Stimulated activated memory B cell treated with anti-CD40 and anti-IgM and Interleukin-4, amounts not matched to agents 10 μg/mL and 1 μg/mL and 100 μg/mL, for 72 hours (primary cell): ENCODE measurements at regions not wholly inside any gene's neighbourhood (a gene's known extent, or its start where the extent isn't known, plus 50 kb on each side); places are given as distances from the start of the nearest gene placed in this dataset.

Experiments used
- ATAC-seq: fragments of 150-1000 bp; cut with Tn5 transposase; 2 replicates; pipeline ENCODE4 v1.10.0; 2021
- H3K27ac Mint-ChIP-seq: one replicate; pipeline ENCODE4 v1.8.0; 2022; ENCODE audit warnings: mild to moderate bottlenecking, mixed read lengths
- H3K27me3 Mint-ChIP-seq: one replicate; pipeline ENCODE4 v1.8.0; 2022; ENCODE audit warnings: mixed read lengths
- H3K36me3 Mint-ChIP-seq: one replicate; pipeline ENCODE4 v1.8.0; 2022; ENCODE audit warnings: mixed read lengths
- H3K4me1 Mint-ChIP-seq: one replicate; pipeline ENCODE4 v1.8.0; 2022; ENCODE audit warnings: mixed read lengths
- H3K4me3 Mint-ChIP-seq: one replicate; pipeline ENCODE4 v1.8.0; 2022; ENCODE audit warnings: mild to moderate bottlenecking, moderate library complexity, mixed read lengths
- H3K9me3 Mint-ChIP-seq: one replicate; pipeline ENCODE4 v1.8.0; 2022; ENCODE audit warnings: mixed read lengths

GRCh38 chr10:131560706-131561355 is 249.3 kb upstream of the TCERG1L start:
- H3K4me1 Mint-ChIP-seq = no peaks in the 10 kb centered on the region
- ATAC-seq = no peak
- peaks cover 10% of the 10 kb centered on the region for H3K27me3 Mint-ChIP-seq
- H3K4me3 Mint-ChIP-seq = no peak overlapping the region
- H3K27ac Mint-ChIP-seq = no peak overlapping the region
- H3K36me3 Mint-ChIP-seq = no peaks in the 10 kb centered on the region
- peaks cover 6% of the 10 kb centered on the region for H3K9me3 Mint-ChIP-seq

- Mint-ChIP-seq H3K9me3 (peaks cover 13% of the 10 kb centered on the region), H3K4me3 (no peak overlapping the region), H3K27ac (no peak overlapping the region), H3K27me3 (peaks cover 10% of the 10 kb centered on the region), H3K4me1 (no peaks in the 10 kb centered on the region), H3K36me3 (no peaks in the 10 kb centered on the region)
- ATAC-seq = no peak
Observed at GRCh38 chr10:131561897-131562296, 250.4 kb upstream of the TCERG1L start.

- no peaks in the 10 kb centered on the region for H3K36me3 Mint-ChIP-seq
- ATAC-seq = no peak
- no peak overlapping the region for H3K27ac Mint-ChIP-seq
Observed at GRCh38 chr10:131563411-131563810, 251.9 kb upstream of the TCERG1L start.

GRCh38 chr10:131567279-131568162 is 256.0 kb upstream of the TCERG1L start:
- no peaks in the 10 kb centered on the region for H3K4me1 Mint-ChIP-seq
- ATAC-seq = no peak
- no peaks in the 10 kb centered on the region for H3K36me3 Mint-ChIP-seq
- H3K27me3 Mint-ChIP-seq = no peaks in the 10 kb centered on the region
- no peak overlapping the region for H3K4me3 Mint-ChIP-seq
- H3K9me3 Mint-ChIP-seq = peaks cover 13% of the 10 kb centered on the region
- H3K27ac Mint-ChIP-seq = no peak overlapping the region

More at GRCh38 chr10:131563411-131563810, 251.9 kb upstream of the TCERG1L start:
- Mint-ChIP-seq H3K4me1 (no peaks in the 10 kb centered on the region), H3K27me3 (peaks cover 10% of the 10 kb centered on the region), H3K9me3 (peaks cover 13% of the 10 kb centered on the region), H3K4me3 (no peak overlapping the region)

- Mint-ChIP-seq H3K4me1 (no peaks in the 10 kb centered on the region), H3K4me3 (no peak overlapping the region), H3K27ac (no peak overlapping the region), H3K27me3 (no peaks in the 10 kb centered on the region), H3K9me3 (peaks cover 13% of the 10 kb centered on the region), H3K36me3 (no peaks in the 10 kb centered on the region)
- ATAC-seq = no peak
Observed at GRCh38 chr10:131568866-131569265, 257.3 kb upstream of the TCERG1L start.

- Mint-ChIP-seq H3K27me3 (no peaks in the 10 kb centered on the region), H3K4me3 (no peak overlapping the region)
Observed at GRCh38 chr10:131569851-131570715, 258.6 kb upstream of the TCERG1L start.

GRCh38 chr10:131570716-131571307 is 259.3 kb upstream of the TCERG1L start:
- Mint-ChIP-seq H3K9me3 (peaks cover 7% of the 10 kb centered on the region), H3K4me3 (no peak overlapping the region), H3K36me3 (no peaks in the 10 kb centered on the region), H3K4me1 (no peaks in the 10 kb centered on the region), H3K27me3 (no peaks in the 10 kb centered on the region), H3K27ac (no peak overlapping the region)
- no peak for ATAC-seq

More at GRCh38 chr10:131569851-131570715, 258.6 kb upstream of the TCERG1L start:
- Mint-ChIP-seq H3K27ac (no peak overlapping the region), H3K4me1 (no peaks in the 10 kb centered on the region), H3K9me3 (peaks cover 7% of the 10 kb centered on the region), H3K36me3 (no peaks in the 10 kb centered on the region)
- ATAC-seq = no peak

GRCh38 chr10:131571346-131571745 is 259.8 kb upstream of the TCERG1L start:
- no peak for ATAC-seq
- Mint-ChIP-seq H3K4me1 (no peaks in the 10 kb centered on the region), H3K9me3 (peaks cover 4% of the 10 kb centered on the region), H3K36me3 (no peaks in the 10 kb centered on the region), H3K4me3 (no peak overlapping the region), H3K27ac (no peak overlapping the region), H3K27me3 (no peaks in the 10 kb centered on the region)

- H3K4me1 Mint-ChIP-seq = no peaks in the 10 kb centered on the region
- H3K4me3 Mint-ChIP-seq = no peak overlapping the region
- no peaks in the 10 kb centered on the region for H3K27me3 Mint-ChIP-seq
- no peak for ATAC-seq
- H3K27ac Mint-ChIP-seq = no peak overlapping the region
- peaks cover under 1% of the 10 kb centered on the region for H3K9me3 Mint-ChIP-seq
- no peaks in the 10 kb centered on the region for H3K36me3 Mint-ChIP-seq
Observed at GRCh38 chr10:131571865-131572264, 260.3 kb upstream of the TCERG1L start.

- Mint-ChIP-seq H3K9me3 (no peaks in the 10 kb centered on the region), H3K27ac (no peak overlapping the region), H3K4me3 (no peak overlapping the region), H3K27me3 (no peaks in the 10 kb centered on the region), H3K36me3 (no peaks in the 10 kb centered on the region), H3K4me1 (no peaks in the 10 kb centered on the region)
- ATAC-seq = no peak
Observed at GRCh38 chr10:131573256-131573655, 261.7 kb upstream of the TCERG1L start.

GRCh38 chr10:131573707-131574106 is 262.2 kb upstream of the TCERG1L start:
- Mint-ChIP-seq H3K4me1 (no peaks in the 10 kb centered on the region), H3K36me3 (no peaks in the 10 kb centered on the region), H3K27me3 (no peaks in the 10 kb centered on the region), H3K27ac (no peak overlapping the region), H3K9me3 (no peaks in the 10 kb centered on the region), H3K4me3 (no peak overlapping the region)
- peak; percentile 37 for ATAC-seq

GRCh38 chr10:131574363-131574706 is 262.8 kb upstream of the TCERG1L start:
- H3K27me3 Mint-ChIP-seq = no peaks in the 10 kb centered on the region
- H3K27ac Mint-ChIP-seq = no peak overlapping the region
- no peaks in the 10 kb centered on the region for H3K36me3 Mint-ChIP-seq
- ATAC-seq = no peak
- no peaks in the 10 kb centered on the region for H3K4me1 Mint-ChIP-seq
- no peak overlapping the region for H3K4me3 Mint-ChIP-seq
- H3K9me3 Mint-ChIP-seq = no peaks in the 10 kb centered on the region

GRCh38 chr10:131574707-131575430 is 263.3 kb upstream of the TCERG1L start:
- H3K27ac Mint-ChIP-seq = no peak overlapping the region
- no peak overlapping the region for H3K4me3 Mint-ChIP-seq

GRCh38 chr10:131575877-131576276 is 264.4 kb upstream of the TCERG1L start:
- Mint-ChIP-seq H3K9me3 (no peaks in the 10 kb centered on the region), H3K27me3 (no peaks in the 10 kb centered on the region), H3K4me3 (no peak overlapping the region), H3K27ac (no peak overlapping the region), H3K4me1 (no peaks in the 10 kb centered on the region), H3K36me3 (no peaks in the 10 kb centered on the region)
- no peak for ATAC-seq

More at GRCh38 chr10:131574707-131575430, 263.3 kb upstream of the TCERG1L start:
- Mint-ChIP-seq H3K9me3 (no peaks in the 10 kb centered on the region), H3K36me3 (no peaks in the 10 kb centered on the region), H3K4me1 (no peaks in the 10 kb centered on the region), H3K27me3 (no peaks in the 10 kb centered on the region)
- ATAC-seq = no peak
